ENCODE measurements at regions not wholly inside any gene's neighbourhood (a gene's known extent, or its start where the extent isn't known, plus 50 kb on each side); places are given as distances from the start of the nearest gene placed in this dataset.

DNA sequence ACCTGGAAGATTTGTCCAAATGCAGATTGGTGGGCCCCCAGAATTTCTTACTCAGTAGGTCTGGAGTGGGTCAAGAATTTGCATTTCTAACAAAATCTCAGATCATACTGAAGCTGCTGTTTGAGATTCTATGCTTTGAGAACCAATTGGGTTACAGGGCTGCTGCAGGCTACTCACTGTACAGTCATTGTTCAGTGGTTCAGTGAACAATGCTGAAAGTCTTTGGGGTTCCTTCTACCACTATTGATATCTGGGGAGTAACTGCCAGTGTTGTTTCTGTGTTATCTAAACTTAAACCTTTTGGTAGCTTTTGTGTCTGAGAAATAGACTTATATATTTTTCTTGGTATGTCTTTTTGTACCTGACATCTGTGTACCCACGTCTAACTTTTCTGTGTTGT is 187.5 kb downstream of the TANC2 start:
- POLR2A ChIA-PET = no interaction called here
- no peaks in the 10 kb centered on the region for H3K36me3 Mint-ChIP-seq (ENCODE audit: low read depth)

DNA sequence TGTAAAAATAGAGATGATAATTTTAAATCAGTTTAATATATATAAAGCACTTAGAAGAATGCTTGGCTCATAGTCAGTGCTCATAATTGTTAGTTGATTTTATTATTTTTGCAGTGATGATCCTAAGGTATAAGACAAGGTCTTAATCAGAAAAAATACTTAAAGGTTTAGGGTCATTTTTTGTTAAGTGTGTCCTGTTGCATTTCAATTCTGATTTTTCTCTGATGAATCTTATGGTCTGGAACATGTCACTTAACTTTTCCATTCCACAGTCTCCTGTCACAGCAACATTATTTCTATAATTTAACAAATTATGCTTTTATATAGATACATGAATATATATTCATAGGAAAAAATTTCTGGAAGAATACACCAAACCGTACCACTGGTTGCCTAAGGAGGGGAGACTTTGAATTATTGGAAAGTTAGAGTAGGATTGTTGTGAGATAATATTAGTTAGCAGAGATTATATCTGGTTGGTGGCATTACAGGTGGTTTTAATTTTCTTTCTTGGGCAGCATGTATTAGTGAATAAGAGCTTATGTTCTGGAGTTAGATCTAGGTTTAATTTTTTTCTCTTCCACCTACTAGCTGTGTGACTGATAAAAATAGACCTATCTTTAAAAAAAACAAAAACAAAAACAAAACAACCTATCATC is 188.7 kb downstream of the TANC2 start:
- peaks cover 8% of the 10 kb centered on the region for H3K4me1 Mint-ChIP-seq (ENCODE audit: low read depth)
- no peaks in the 10 kb centered on the region for H3K9me3 Mint-ChIP-seq
- no peaks in the 10 kb centered on the region for H3K36me3 Mint-ChIP-seq (ENCODE audit: low read depth)
- POLR2A ChIA-PET = no interaction called here
- no peak for ATAC-seq
- no peak for DNase-seq
- intact Hi-C loops (cut with micrococcal nuclease) = no loop called here
- no peak overlapping the region for H3K27ac Mint-ChIP-seq
- CTCF ChIA-PET = no interaction called here
- H3K4me3 Mint-ChIP-seq = no peak overlapping the region
- no peak for TF ChIP-seq CTCF (IDR thresholded peaks at IDR 0.05)
- no peaks in the 10 kb centered on the region for H3K27me3 Mint-ChIP-seq

More for the DNA sequence above, 187.5 kb downstream of the TANC2 start:
- CTCF ChIA-PET = no interaction called here
- Mint-ChIP-seq H3K9me3 (no peaks in the 10 kb centered on the region), H3K4me3 (no peak overlapping the region), H3K27ac (no peak overlapping the region), H3K27me3 (no peaks in the 10 kb centered on the region), H3K4me1 (ENCODE audit: low read depth) (peaks cover 8% of the 10 kb centered on the region)
- intact Hi-C loops (cut with micrococcal nuclease) = no loop called here
- ATAC-seq (no peak), DNase-seq (no peak)
- no peak for TF ChIP-seq CTCF (IDR thresholded peaks at IDR 0.05)

- DNase-seq (no peak), ATAC-seq (no peak)
- Mint-ChIP-seq H3K27ac (no peak overlapping the region), H3K4me3 (no peak overlapping the region), H3K27me3 (no peaks in the 10 kb centered on the region), H3K36me3 (ENCODE audit: low read depth) (no peaks in the 10 kb centered on the region), H3K9me3 (no peaks in the 10 kb centered on the region), H3K4me1 (ENCODE audit: low read depth) (peaks cover 7% of the 10 kb centered on the region)
- POLR2A ChIA-PET = no interaction called here
- intact Hi-C loops (cut with micrococcal nuclease) = no loop called here
- CTCF ChIA-PET = no interaction called here
- no peak for TF ChIP-seq CTCF (IDR thresholded peaks at IDR 0.05)
Measured at GRCh38 chr17:63156986-63157385, 191.0 kb downstream of the TANC2 start.

GRCh38 chr17:63162406-63163157 is 196.5 kb downstream of the TANC2 start:
- ATAC-seq (no peak), DNase-seq (no peak)
- POLR2A ChIA-PET = no interaction called here
- H3K36me3 Mint-ChIP-seq (ENCODE audit: low read depth) = no peaks in the 10 kb centered on the region
- no peaks in the 10 kb centered on the region for H3K9me3 Mint-ChIP-seq
- CTCF ChIA-PET = interaction anchor here (1.6 kb wide), 1 partner anchor 135 kb away, joined by 3 read pairs; no protein-coding TSS in a partner anchor
- H3K27ac Mint-ChIP-seq = no peak overlapping the region
- no peak for TF ChIP-seq CTCF (IDR thresholded peaks at IDR 0.05)
- H3K4me1 Mint-ChIP-seq (ENCODE audit: low read depth) = no peaks in the 10 kb centered on the region
- intact Hi-C loops (cut with micrococcal nuclease) = no loop called here
- no peaks in the 10 kb centered on the region for H3K27me3 Mint-ChIP-seq
- H3K4me3 Mint-ChIP-seq = no peak overlapping the region

GRCh38 chr17:63163158-63163520 is 197.1 kb downstream of the TANC2 start:
- Mint-ChIP-seq H3K4me3 (no peak overlapping the region), H3K36me3 (ENCODE audit: low read depth) (no peaks in the 10 kb centered on the region), H3K27me3 (no peaks in the 10 kb centered on the region), H3K4me1 (ENCODE audit: low read depth) (no peaks in the 10 kb centered on the region), H3K9me3 (no peaks in the 10 kb centered on the region), H3K27ac (no peak overlapping the region)
- TF ChIP-seq CTCF (IDR thresholded peaks at IDR 0.05) = no peak
- intact Hi-C loops (cut with micrococcal nuclease) = no loop called here
- CTCF ChIA-PET = interaction anchor here (1.6 kb wide), 1 partner anchor 135 kb away, joined by 3 read pairs; no protein-coding TSS in a partner anchor
- POLR2A ChIA-PET = no interaction called here
- no peak for DNase-seq
- ATAC-seq = no peak

Data from activated CD8-positive, alpha-beta T cell treated with anti-CD3 and anti-CD28 coated beads for 36 hours (primary cell).